ENCODE measurements at regions not wholly inside any gene's neighbourhood (a gene's known extent, or its start where the extent isn't known, plus 50 kb on each side); places are given as distances from the start of the nearest gene placed in this dataset.

DNA sequence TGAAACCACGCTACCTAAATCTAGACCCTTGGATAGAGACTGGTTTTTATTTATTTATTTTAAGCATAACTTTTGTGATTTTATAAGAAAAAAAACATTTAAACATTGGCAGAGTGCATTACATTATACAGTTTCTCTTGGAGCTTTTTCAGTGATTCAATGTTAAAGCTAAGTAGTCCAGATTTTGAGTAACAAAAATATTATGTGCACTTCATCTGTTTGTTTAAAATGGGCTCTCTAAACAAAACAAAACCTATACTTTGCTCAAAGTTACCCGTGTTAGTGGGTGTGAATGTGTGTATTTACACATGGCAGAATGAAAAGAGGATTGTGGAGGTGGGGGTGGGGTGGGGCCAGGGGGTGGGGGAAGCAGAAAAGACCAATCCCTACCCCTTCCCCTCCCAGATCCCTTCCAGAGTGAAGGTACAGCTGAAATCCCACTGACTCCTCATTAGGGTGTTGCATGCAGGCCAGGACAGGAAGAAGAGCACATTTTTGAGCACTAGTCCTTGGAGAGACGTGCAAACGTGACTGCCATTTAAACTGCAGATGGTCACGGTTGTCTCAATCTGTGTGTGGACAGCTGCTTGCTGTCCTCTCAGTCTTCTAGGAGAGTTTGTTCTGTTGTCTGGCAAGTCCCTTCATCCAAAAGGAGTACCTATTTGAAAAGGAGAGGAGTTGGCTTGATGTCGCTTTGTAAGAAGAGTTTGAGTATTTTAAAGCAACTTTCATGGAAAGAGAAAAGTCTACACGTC lies 303.0 kb downstream of the ICOS start:
- no peak for TF ChIP-seq POLR2A (IDR thresholded peaks at IDR 0.05; ENCODE audit: borderline replicate concordance, extremely low read depth, insufficient read depth, insufficient read length)
- no peak for TF ChIP-seq POLR2AphosphoS5 (IDR thresholded peaks at IDR 0.05; ENCODE audit: low read depth, low read length)
- TF ChIP-seq, protein P1, sequence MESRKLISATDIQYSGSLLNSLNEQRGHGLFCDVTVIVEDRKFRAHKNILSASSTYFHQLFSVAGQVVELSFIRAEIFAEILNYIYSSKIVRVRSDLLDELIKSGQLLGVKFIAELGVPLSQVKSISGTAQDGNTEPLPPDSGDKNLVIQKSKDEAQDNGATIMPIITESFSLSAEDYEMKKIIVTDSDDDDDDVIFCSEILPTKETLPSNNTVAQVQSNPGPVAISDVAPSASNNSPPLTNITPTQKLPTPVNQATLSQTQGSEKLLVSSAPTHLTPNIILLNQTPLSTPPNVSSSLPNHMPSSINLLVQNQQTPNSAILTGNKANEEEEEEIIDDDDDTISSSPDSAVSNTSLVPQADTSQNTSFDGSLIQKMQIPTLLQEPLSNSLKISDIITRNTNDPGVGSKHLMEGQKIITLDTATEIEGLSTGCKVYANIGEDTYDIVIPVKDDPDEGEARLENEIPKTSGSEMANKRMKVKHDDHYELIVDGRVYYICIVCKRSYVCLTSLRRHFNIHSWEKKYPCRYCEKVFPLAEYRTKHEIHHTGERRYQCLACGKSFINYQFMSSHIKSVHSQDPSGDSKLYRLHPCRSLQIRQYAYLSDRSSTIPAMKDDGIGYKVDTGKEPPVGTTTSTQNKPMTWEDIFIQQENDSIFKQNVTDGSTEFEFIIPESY (IDR thresholded peaks at IDR 0.05; ENCODE audit: extremely low read depth, insufficient replicate concordance, low read length), result no peak
- TF ChIP-seq RAD21 (IDR thresholded peaks at IDR 0.05; ENCODE audit: low read depth), result no peak
- TF ChIP-seq, protein P2, sequence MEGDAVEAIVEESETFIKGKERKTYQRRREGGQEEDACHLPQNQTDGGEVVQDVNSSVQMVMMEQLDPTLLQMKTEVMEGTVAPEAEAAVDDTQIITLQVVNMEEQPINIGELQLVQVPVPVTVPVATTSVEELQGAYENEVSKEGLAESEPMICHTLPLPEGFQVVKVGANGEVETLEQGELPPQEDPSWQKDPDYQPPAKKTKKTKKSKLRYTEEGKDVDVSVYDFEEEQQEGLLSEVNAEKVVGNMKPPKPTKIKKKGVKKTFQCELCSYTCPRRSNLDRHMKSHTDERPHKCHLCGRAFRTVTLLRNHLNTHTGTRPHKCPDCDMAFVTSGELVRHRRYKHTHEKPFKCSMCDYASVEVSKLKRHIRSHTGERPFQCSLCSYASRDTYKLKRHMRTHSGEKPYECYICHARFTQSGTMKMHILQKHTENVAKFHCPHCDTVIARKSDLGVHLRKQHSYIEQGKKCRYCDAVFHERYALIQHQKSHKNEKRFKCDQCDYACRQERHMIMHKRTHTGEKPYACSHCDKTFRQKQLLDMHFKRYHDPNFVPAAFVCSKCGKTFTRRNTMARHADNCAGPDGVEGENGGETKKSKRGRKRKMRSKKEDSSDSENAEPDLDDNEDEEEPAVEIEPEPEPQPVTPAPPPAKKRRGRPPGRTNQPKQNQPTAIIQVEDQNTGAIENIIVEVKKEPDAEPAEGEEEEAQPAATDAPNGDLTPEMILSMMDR (IDR thresholded peaks at IDR 0.05 in 2 of 3, conservative IDR thresholded peaks at IDR 0.05 in 1 of 3; ENCODE audit: borderline replicate concordance in 1 of 3, insufficient read depth in 1 of 3, low read depth in 2 of 3, low read length in 2 of 3), result no peak
- no peak for TF ChIP-seq TCF7L2 (IDR thresholded peaks at IDR 0.05; ENCODE audit: borderline replicate concordance, extremely low read depth, insufficient read depth, insufficient read length)
- no peak for TF ChIP-seq CEBPB (IDR thresholded peaks at IDR 0.05; ENCODE audit: low read depth)
- TF ChIP-seq FOSL1 (IDR thresholded peaks at IDR 0.05; ENCODE audit: low read depth), result no peak
- no peak for TF ChIP-seq SIN3A (IDR thresholded peaks at IDR 0.05; ENCODE audit: low read depth)
